Panc1 (cell line): ENCODE measurements at regions not wholly inside any gene's neighbourhood (a gene's known extent, or its start where the extent isn't known, plus 50 kb on each side); places are given as distances from the start of the nearest gene placed in this dataset.

Experiments
- ATAC-seq: fragments of 200-7000 bp; cut with Tn5 transposase; 2 replicates; pipeline ENCODE4 v1.9.1; 2020; ENCODE audit warnings: mild to moderate bottlenecking, moderate library complexity
- BruUV-seq: library from RNA; stranded (reverse); fragments of 400-500 nt; replicated peaks from 2 replicates; lab custom pipeline; 2021; lab: Mats Ljungman, UMichigan
- CTCF ChIA-PET: fragments of 300-600 bp; sonication (Branson Sonifier 250); formaldehyde crosslinking; loops from one replicate; lab custom pipeline; 2022; ENCODE audit warnings: antibody characterized with exemption; lab: Charles Lee
- POLR2A ChIA-PET: fragments of 300-600 bp; sonication (Branson Sonifier 250); formaldehyde crosslinking; loops from one replicate; lab custom pipeline; 2022; ENCODE audit warnings: antibody characterized with exemption; lab: Charles Lee
- DNase-seq: peaks from one replicate; pipeline ENCODE4 v3.0.0-alpha.2; 2010; ENCODE audit warnings: low read depth, low spot score
- H3K27ac ChIP-seq: 2 replicates; pipeline ENCODE4 v1.5.1; 2011; ENCODE audit warnings: mild to moderate bottlenecking, low read length, inconsistent platforms
- H3K27me3 ChIP-seq: fragments of 200-500 bp; sonication (Bioruptor generic); 2 replicates; pipeline ENCODE4 v1.6.0; 2014; ENCODE audit warnings: low read length, inconsistent platforms; ENCODE audit not compliant: control insufficient read depth, insufficient read depth
- H3K36me3 ChIP-seq: fragments of 200-500 bp; sonication (Bioruptor generic); 2 replicates; pipeline ENCODE4 v1.5.1; 2014; ENCODE audit warnings: inconsistent platforms, mild to moderate bottlenecking, low read length, moderate library complexity; ENCODE audit not compliant: control insufficient read depth, insufficient read depth
- H3K4me1 ChIP-seq: 2 replicates; pipeline ENCODE4 v1.5.1; 2011; ENCODE audit warnings: inconsistent platforms, mild to moderate bottlenecking, low read length, moderate library complexity; ENCODE audit not compliant: control insufficient read depth, insufficient read depth
- H3K4me3 ChIP-seq, 2 experiments: 2 replicates each; pipeline ENCODE4 v1.5.1; 2011 to 2012; ENCODE audit warnings: low read depth in 2 of 2, low read length in 2 of 2, mild to moderate bottlenecking in 2 of 2, inconsistent platforms in 1 of 2, moderate library complexity in 1 of 2
- H3K9me3 ChIP-seq: fragments of 200-500 bp; sonication (Bioruptor generic); 2 replicates; pipeline ENCODE4 v1.5.1; 2014; ENCODE audit warnings: low read depth, mild to moderate bottlenecking, inconsistent platforms, low read length, moderate library complexity; ENCODE audit not compliant: control insufficient read depth, insufficient read depth
- POLR2AphosphoS5 ChIP-seq: IDR thresholded peaks from 2 replicates; pipeline ENCODE4 v1.6.1; 2012; ENCODE audit warnings: mild to moderate bottlenecking, low read depth, low read length, moderate library complexity
- SIN3A ChIP-seq: IDR thresholded peaks from 2 replicates; pipeline ENCODE4 v1.6.1; 2012; ENCODE audit warnings: low read depth, mild to moderate bottlenecking, low read length, moderate library complexity, borderline replicate concordance; ENCODE audit not compliant: insufficient read depth
- TCF7L2 ChIP-seq: IDR thresholded peaks from 2 replicates; pipeline ENCODE4 v1.6.1; 2011; ENCODE audit warnings: mild to moderate bottlenecking, low read depth, low read length, inconsistent platforms
- in situ Hi-C: cut with HindIII; loops from 2 replicates; pipeline ENCODE4 v1.10.0; 2016; ENCODE audit warnings: low sequenced_read_pairs, low pct_unique_long_range_greater_than_20kb
- intact Hi-C: fragments of 100-400 bp; cut with micrococcal nuclease; formaldehyde crosslinking; loops from one replicate; pipeline ENCODE4 v1.10.0; 2022; ENCODE audit not compliant: unreplicated experiment
- TF ChIP-seq, protein P1 (sequence below): fragments of 450-650 bp; IDR thresholded peaks from 2 replicates; pipeline ENCODE4 v1.5.1; 2017; ENCODE audit warnings: mild to moderate bottlenecking
- TF ChIP-seq, protein P2 (sequence below), 2 experiments: IDR thresholded peaks; 2 replicates each; pipeline ENCODE4 v1.6.1; 2011 to 2012; ENCODE audit warnings: low read depth in 2 of 2, control low read depth in 1 of 2, low read length in 1 of 2, mild to moderate bottlenecking in 1 of 2, moderate library complexity in 1 of 2; ENCODE audit not compliant: insufficient read depth in 1 of 2

DNA sequence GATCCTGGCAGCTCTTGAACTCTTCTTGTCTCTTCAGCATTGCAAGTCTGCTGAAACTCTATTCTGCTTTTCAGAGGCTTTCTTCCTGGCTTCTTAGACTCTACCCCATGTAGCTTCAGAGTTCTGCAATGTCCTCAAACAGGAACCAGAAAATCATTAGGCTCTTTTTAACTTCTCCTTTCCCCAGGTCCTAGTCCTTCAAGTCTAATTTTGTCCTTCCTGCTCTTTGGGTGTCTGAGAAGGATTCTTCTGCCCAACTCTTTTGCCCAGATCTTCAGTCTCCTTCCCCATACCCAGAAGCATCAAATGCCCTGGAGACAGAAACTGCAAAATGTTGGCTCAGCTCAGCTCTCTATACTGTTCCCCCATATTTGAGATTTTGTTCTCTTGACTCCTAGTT lies 50.0 kb upstream of the CALM3 start:
- H3K4me3 ChIP-seq = no peak overlapping the region
- intact Hi-C loops = no loop called here
- H3K27me3 ChIP-seq = no peaks in the 10 kb centered on the region
- POLR2A ChIA-PET = no interaction called here
- ATAC-seq (no peak), DNase-seq (no peak)
- no peak overlapping the region for H3K27ac ChIP-seq
- no peaks in the 10 kb centered on the region for H3K36me3 ChIP-seq
- peaks cover 7% of the 10 kb centered on the region; the same call in 1 of the 2 replicates for H3K9me3 ChIP-seq
- H3K4me1 ChIP-seq = no peaks in the 10 kb centered on the region
- in situ Hi-C loops = no loop called here
- no TSS peak for BruUV-seq
- no peak for TF ChIP-seq TCF7L2
- TF ChIP-seq SIN3A = no peak
- no peak for TF ChIP-seq POLR2AphosphoS5
- TF ChIP-seq, protein P1, sequence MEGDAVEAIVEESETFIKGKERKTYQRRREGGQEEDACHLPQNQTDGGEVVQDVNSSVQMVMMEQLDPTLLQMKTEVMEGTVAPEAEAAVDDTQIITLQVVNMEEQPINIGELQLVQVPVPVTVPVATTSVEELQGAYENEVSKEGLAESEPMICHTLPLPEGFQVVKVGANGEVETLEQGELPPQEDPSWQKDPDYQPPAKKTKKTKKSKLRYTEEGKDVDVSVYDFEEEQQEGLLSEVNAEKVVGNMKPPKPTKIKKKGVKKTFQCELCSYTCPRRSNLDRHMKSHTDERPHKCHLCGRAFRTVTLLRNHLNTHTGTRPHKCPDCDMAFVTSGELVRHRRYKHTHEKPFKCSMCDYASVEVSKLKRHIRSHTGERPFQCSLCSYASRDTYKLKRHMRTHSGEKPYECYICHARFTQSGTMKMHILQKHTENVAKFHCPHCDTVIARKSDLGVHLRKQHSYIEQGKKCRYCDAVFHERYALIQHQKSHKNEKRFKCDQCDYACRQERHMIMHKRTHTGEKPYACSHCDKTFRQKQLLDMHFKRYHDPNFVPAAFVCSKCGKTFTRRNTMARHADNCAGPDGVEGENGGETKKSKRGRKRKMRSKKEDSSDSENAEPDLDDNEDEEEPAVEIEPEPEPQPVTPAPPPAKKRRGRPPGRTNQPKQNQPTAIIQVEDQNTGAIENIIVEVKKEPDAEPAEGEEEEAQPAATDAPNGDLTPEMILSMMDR = no peak
- TF ChIP-seq, protein P2, sequence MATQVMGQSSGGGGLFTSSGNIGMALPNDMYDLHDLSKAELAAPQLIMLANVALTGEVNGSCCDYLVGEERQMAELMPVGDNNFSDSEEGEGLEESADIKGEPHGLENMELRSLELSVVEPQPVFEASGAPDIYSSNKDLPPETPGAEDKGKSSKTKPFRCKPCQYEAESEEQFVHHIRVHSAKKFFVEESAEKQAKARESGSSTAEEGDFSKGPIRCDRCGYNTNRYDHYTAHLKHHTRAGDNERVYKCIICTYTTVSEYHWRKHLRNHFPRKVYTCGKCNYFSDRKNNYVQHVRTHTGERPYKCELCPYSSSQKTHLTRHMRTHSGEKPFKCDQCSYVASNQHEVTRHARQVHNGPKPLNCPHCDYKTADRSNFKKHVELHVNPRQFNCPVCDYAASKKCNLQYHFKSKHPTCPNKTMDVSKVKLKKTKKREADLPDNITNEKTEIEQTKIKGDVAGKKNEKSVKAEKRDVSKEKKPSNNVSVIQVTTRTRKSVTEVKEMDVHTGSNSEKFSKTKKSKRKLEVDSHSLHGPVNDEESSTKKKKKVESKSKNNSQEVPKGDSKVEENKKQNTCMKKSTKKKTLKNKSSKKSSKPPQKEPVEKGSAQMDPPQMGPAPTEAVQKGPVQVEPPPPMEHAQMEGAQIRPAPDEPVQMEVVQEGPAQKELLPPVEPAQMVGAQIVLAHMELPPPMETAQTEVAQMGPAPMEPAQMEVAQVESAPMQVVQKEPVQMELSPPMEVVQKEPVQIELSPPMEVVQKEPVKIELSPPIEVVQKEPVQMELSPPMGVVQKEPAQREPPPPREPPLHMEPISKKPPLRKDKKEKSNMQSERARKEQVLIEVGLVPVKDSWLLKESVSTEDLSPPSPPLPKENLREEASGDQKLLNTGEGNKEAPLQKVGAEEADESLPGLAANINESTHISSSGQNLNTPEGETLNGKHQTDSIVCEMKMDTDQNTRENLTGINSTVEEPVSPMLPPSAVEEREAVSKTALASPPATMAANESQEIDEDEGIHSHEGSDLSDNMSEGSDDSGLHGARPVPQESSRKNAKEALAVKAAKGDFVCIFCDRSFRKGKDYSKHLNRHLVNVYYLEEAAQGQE (IDR thresholded peaks at IDR 0.05; ENCODE audit: insufficient read depth in 1 of 2, low read depth in 2 of 2, low read length in 1 of 2) = no peak
- CTCF ChIA-PET = interaction anchor here (0.6 kb wide), 1 partner anchor 18 kb away, joined by 7 read pairs; no protein-coding TSS in a partner anchor
